Hematopoietic multipotent progenitor cell treated with erythropoietin and hydrocortisone succinate and interleukin-3 and kit ligand, for 4 days (in vitro differentiated cells): ENCODE measurements at regions not wholly inside any gene's neighbourhood (a gene's known extent, or its start where the extent isn't known, plus 50 kb on each side); places are given as distances from the start of the nearest gene placed in this dataset.

Source experiments
- DNase-seq: peaks from one replicate; pipeline ENCODE4 v3.0.0-alpha.2; 2015

DNA sequence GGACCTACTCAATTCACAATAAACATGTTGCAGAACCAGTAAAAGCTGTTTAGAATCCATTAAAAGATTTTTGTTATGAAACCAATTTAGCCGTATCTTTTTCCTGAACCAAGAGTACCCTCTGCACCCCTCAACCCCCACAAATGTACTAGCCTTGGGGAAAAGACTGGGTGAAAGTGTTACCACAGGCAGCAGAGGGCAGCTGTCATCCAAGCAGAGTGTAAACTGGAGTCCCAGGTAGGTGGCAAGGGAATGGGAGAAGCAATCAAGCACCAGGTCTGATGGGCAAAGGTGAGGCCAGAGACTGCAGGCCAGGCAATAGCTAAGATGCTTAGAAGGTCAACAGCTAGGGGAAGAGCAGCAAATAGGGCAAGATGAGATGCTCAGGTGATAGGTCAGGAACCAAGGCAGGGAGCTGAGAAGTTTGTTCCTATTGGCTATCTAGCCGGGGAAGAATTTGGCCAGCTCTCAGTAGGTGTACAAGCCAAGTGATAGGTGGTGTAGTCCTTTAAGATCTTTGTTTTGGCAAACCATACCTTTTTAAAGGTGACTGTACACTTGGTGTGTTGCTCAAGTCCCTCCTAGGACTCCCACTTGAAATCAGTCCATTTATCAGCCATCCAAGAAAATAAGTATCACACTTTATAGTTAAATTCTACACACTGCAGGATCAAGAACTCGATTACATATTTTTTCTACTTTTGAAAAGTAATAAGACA lies 77.8 kb upstream of the CCDC112 start:
- DNase-seq = no peak

DNA sequence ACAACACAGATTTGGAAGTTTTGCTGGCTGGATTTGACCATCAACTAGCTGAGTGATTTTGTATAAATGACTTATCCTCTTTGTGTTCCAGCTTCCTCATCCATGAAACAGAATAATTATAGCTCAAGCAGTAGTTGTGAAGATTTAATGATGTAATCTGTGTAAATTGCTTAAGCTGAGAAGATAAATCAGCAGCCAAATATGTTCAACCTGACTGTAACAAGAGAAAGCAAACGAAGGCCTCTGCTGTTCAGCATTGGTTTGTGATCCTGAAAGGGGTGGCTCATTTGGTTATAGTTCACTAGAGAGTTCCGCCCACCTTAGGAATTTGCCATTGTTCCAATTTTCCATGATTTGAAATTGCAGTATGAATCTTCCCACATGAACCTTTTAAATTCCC lies 75.7 kb upstream of the CCDC112 start:
- no peak for DNase-seq

DNA sequence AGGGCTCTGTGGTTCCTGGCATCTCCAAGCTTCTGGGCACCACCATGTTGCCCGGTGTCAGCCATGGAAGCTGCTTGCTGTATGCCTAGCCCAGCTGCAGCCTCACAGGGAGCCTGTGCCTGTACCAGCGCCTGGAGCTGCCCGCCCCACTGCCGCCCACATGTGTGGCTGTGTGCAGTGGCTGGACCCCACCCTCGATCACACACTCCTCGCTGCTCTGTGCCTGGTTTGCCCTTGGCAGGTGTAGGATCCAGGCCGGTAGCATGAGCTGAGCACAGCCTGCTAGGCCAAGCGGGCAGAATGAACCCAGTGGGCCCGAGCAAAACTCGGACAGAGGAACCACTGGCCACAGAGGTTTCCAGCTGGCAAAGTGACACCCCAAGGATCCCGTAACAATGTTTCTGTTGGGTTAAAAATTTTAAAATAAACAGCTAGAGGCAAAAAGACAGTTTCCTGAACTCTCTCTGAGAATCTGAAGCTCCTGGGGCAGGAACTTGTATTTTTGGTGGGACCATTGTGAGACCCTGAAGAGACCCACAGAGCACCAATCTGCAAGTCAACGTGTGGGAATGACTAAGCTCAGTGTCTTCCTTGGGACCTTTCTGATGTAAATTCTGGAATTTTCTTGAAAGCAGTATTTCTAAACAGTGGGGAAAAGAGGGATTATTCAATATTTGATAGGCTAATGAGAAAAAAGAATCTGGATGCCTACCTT lies 73.1 kb upstream of the CCDC112 start:
- DNase-seq = no peak

DNA sequence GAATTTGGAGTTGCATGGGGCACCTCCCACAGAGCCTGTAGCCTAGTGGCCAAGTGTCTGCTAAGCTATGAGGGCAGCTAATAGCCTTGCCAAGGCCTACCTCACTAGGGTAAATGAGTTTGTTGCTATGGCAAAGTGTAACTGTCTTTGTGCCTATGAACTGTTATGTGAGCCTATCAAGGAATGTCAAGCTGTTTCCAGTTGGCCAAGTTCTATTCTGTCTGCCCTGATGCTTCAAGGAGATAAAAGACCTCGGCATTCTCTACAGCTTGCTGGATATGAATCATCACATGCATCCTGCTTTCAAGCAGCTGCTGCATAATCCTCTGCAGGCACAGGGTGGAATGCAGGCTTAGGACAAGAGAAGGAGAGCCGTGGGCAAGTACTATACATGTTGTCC lies 69.8 kb upstream of the CCDC112 start:
- DNase-seq = peak; percentile 52

DNA sequence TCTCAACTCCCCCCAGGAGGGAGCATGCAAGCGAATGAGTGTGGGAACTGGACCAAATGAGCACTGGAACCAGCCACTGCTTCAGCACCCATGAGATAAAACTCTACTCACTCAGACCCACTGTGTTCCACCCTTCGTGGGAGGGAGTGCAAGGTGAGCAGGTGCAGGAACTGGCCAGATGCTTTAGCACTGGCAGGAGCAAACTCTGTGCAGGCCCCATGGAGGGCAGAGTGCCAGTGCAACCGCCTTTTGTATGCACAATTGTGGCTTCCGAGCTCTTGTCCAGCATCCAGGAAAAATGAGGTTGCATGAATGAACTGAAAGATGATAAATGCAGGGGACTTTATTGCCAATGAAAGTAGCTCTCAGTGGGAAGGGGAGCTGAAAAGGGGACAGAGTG lies 67.4 kb upstream of the CCDC112 start:
- DNase-seq = no peak

DNA sequence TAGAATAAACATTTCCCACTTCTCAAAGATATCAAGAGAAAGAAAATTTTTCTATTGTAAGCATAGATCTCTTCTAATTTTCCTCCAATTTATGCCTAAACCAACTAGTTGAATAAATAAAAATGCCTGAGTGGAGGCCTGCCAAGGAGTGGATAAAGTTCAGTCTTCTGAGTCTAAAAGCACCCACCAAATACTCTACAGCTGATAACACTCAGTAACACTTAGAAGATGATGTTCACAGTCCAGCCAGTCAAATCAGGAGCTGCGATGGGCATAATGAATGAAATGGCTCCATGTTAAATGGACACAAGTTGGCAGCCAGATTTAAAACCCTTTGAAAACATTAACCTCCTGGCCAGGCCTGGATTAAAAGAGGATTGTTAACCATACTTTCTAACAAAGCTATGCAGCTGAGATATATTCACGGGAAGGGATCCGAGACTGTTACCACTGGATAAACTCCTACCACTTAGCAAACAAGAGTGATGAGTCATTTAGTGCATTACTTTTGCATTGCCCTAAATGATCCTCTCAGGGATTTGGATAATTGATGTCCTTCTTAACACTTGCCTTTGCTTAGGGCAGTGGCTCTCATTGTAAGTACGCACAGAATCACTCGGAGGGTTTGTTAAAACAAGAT lies 63.7 kb upstream of the CCDC112 start:
- DNase-seq = no peak

DNA sequence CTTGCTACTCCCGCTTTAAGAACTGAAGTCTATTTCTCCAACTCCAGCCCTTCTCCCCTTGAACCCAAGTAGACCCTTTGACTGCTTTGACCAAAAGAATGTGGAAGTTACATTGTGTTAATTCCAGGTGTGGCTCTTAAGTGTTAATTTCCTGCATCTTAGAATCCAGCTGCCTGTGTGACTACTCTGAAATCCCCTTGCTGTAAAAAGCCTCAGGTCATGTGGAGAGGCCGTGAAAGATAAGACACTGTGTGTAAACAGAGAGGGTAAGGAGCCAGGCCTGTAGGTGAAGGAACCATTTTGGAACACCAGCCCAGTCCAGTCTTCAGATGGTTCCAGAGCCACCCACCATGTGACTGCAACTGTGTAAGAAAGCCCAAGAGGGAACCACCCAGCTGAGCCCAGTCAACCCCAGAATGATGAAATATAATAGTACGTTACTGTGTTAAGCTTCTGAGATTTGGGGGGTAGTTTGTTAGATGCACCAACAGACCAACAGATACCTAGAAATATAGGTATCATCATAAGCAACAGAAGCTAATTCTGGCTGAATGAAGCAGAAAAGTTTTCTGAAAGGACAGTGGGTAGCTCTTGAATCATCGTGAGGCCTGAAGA lies 59.4 kb upstream of the CCDC112 start:
- no peak for DNase-seq

DNA sequence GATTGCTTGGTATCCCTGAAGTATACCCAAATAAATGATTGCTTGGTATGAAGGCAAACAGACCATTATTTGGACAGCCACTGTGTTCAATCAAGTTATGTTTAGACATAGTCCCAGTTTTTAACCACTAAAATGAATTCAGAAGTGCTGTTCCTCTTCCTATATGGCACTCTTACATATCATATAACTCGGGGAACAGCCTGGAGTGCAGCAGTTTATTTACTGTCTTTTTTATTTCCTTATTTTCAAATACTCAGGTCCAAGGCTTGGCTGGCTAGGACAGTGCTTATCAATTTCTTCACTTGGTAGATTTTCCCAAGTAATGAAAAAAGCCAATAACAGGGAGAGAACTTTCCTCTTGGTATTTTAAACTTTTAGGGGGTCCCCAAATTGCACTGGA lies 58.6 kb upstream of the CCDC112 start:
- DNase-seq = no peak

DNA sequence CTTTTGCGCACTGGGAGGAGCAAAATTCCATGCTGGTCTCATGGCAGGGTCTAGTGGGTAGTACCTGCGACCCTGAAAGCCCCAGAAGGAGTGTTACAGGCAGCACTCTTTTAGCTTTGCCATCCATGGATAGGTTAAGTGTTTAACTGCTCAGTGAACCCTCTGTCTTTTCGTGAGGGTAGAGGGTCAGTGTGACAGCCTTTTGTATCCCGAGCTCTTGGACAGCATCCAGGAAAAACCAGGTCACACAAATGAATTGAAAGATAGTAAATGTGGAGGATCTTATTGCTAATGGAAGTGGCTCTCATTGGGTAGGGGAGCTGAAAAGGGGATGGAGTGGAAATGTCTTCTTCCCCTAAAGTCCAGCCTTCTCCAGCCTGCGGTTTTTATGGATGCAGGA lies 57.8 kb upstream of the CCDC112 start:
- no peak for DNase-seq

DNA sequence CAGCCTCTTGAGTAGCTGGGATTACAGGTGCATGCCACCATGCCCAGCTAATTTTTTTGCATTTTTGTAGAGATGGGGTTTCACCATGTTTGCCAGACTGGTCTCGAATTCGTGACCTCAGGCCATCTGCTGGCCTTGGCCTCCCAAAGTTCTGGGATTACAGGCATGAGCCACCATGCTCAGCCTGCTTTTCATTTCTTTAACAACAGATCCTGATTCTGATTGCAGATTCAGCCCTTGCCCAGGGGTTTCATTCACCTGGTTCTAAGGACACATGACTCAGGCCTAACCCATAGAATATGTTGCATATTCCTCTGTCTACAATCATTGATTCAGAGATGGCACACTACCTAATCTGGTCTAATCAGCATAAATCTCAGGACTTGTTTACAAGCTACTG lies 56.1 kb upstream of the CCDC112 start:
- no peak for DNase-seq

DNA sequence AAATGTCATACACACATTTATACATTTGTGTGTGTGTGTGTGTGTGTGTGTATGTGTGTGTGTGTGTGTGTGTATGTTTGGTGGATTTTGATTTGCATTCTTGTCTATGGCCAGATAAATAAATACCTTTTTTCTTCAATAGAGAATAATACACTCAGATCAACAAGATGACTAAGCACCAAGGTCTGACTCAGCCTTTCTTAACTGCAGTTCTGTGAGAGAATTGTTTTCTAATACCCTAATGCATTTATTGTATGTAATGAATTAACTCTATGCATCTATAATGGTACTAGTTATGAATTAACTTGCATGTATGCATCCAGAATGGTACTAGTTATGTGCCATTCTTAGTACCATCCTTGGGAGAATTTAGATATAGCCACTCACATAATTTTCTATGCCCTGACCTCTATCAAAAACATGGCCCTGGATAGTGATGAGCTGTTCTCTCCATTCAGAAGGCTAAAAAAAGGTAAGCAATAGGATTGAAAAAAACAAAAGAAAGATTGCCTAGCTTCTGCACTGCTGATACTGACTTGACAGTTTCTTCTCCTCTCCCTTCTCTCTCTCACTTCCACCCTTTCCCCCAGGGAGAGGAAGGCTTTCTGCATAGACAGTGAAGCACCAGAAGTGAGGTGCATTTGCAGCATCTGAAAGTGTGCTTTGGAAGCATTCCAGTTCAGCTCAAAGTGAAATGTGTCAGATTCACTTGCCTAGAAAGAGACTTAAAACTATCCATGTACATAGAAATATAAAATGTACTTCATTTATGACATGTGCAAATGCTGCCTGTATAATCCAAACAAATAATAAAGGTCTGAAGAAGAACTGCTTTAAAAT lies 55.1 kb upstream of the CCDC112 start:
- DNase-seq = no peak

DNA sequence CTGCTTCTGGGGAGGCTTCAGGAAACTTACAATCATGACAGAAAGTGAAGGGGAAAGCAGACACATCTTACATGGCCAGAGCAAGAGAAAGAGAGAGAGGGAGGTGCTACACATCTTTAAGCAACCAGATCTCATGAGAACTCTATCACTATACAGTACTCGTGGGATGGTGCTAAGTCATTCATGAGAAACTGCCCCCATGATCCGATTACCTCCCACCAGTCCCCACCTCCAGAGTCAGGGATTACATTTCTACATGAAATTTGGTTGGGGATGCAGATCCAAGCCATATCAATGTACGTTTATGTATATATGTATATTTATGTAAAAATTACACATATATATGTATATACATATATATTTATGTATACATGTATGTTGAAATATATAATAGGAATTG lies 54.4 kb upstream of the CCDC112 start:
- no peak for DNase-seq

DNA sequence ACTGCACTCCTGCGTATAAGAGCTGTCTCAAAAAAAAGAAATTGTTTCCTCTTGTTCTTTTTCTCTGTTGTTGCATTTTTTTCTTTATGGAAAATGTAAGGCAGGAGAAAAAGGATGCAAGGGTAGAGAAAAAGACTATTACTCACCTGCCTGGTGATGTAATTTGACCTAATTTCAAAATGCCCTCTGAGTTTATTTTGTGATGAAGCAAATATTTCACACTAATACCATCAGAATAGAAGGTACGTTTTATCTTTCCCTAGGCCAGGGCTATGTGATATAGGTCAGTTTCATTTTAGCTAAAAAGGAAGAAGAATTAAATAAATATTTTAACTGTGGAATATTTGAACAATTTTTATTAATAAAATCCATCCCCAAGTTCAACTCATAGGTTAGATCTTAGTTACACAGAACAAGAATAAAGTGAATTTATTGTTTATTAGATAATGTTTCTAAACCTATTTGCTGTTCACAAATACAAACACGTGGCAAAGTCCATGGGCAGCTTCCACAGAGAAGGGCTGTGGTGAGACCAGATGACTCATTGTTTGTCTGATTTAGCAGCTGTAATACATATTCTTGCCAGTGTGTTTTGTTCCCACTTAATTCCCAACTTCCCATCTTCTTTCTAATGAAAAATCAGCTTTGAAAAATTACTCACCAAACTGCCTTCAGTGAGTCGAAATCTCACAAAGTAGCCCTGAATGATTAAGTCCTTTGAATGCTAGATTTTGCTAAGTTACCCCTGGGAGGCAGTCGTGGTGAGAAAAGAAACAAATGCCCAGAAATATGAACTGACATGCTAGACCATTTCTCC lies 52.8 kb upstream of the CCDC112 start:
- DNase-seq = peak; percentile 16

DNA sequence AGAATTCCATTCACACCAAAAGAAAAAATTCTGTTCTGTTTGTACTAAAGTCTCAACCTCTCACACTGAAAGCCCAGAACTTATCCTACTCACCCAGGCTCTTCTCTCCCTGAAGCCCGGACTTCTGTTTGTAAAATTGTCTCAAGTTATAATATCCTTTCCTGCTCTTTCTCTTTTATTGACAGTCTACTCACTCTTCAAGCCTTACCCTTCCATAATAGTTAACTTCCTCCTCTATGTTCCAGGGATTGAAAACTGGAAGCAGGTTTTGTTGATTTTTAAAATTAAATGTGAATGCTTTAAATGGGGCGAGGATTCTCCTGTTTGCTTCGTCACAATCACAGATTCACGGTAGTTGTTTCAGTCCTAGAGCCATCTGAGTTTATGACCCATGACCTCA lies 51.7 kb upstream of the CCDC112 start:
- DNase-seq = no peak
